Gastroesophageal sphincter (tissue), 3 donors: ENCODE measurements at regions not wholly inside any gene's neighbourhood (a gene's known extent, or its start where the extent isn't known, plus 50 kb on each side); places are given as distances from the start of the nearest gene placed in this dataset.

Experiments used
- EP300 ChIP-seq: sonication (generic); formaldehyde crosslinking; IDR thresholded peaks from one replicate; pipeline ENCODE4 v1.6.1; 2017; ENCODE audit warnings: antibody characterized with exemption, mild to moderate bottlenecking
- POLR2A ChIP-seq, 2 donors: fragments of 450-650 bp; IDR thresholded peaks; one replicate each; pipeline ENCODE4 v1.6.1; 2017; ENCODE audit warnings: antibody characterized with exemption in 2 of 2, mild to moderate bottlenecking in 2 of 2, moderate library complexity in 1 of 2
- POLR2AphosphoS5 ChIP-seq: sonication (generic); formaldehyde crosslinking; IDR thresholded peaks from one replicate; pipeline ENCODE4 v1.6.1; 2017; ENCODE audit warnings: antibody characterized with exemption
- TF ChIP-seq, protein P1 (sequence below), 4 experiments: fragments of 200-600 bp in 2 of 4; fragments of 450-650 bp in 2 of 4; sonication (generic) in 1 of 4; IDR thresholded peaks; one replicate each; pipeline ENCODE4 v1.5.1; 2017 to 2019; ENCODE audit warnings: antibody characterized with exemption in 4 of 4, mild to moderate bottlenecking in 2 of 4, moderate library complexity in 2 of 4

DNA sequence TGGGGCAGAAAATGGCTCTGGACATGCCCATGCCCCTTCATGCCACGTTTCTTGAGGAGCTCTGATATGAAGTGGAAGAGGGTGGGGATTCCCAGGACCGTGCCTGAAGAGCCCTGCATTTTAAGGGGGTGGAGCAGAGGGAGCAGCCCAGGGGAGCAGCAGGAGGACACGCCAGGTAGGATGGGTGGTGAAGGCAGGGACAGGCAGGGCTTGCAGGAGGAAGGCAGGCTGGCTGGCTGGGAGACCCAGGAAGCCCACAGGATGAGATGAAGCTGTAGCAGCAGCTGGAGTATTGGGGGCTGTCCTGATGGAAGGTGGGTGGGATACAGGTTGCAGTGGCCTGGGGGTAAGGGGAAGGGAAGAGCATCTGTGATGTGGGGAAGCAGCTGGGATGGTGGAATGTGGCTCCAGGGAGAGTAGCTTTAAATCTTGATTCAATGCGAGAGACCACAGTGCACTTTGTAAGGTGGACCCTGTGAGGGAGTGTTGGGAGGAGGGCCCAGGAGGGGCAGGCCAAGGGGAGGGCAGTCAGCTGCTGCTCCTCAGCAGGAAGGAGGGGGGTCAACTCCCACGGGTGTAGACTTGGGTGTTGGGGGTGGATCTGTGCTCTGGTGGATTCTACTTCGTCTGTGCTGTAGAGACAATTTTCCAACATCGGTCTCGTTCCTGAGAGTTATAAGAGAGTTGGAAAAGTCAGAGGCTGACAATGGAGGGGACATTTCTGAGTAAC lies 242.6 kb upstream of the IRX4 start:
- TF ChIP-seq, protein P1, sequence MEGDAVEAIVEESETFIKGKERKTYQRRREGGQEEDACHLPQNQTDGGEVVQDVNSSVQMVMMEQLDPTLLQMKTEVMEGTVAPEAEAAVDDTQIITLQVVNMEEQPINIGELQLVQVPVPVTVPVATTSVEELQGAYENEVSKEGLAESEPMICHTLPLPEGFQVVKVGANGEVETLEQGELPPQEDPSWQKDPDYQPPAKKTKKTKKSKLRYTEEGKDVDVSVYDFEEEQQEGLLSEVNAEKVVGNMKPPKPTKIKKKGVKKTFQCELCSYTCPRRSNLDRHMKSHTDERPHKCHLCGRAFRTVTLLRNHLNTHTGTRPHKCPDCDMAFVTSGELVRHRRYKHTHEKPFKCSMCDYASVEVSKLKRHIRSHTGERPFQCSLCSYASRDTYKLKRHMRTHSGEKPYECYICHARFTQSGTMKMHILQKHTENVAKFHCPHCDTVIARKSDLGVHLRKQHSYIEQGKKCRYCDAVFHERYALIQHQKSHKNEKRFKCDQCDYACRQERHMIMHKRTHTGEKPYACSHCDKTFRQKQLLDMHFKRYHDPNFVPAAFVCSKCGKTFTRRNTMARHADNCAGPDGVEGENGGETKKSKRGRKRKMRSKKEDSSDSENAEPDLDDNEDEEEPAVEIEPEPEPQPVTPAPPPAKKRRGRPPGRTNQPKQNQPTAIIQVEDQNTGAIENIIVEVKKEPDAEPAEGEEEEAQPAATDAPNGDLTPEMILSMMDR (IDR thresholded peaks at IDR 0.05) = no peak
- no peak for TF ChIP-seq EP300
- no peak for TF ChIP-seq POLR2A (IDR thresholded peaks at IDR 0.05)
- TF ChIP-seq POLR2AphosphoS5 = no peak
